A673 (cell line): ENCODE measurements at regions not wholly inside any gene's neighbourhood (a gene's known extent, or its start where the extent isn't known, plus 50 kb on each side); places are given as distances from the start of the nearest gene placed in this dataset.

Experiments used
- BruUV-seq: library from RNA; stranded (reverse); fragments of 400-500 nt; replicated peaks from 2 replicates; lab custom pipeline; 2021; lab: Mats Ljungman, UMichigan
- CTCF ChIA-PET: fragments of 300-600 bp; sonication (Branson Sonifier 250); formaldehyde crosslinking; loops from one replicate; lab custom pipeline; 2022; ENCODE audit warnings: antibody characterized with exemption; lab: Charles Lee
- POLR2A ChIA-PET: fragments of 300-600 bp; sonication (Branson Sonifier 250); formaldehyde crosslinking; loops from one replicate; lab custom pipeline; 2022; ENCODE audit warnings: antibody characterized with exemption; ENCODE audit not compliant: low non-redundant PET; lab: Charles Lee
- DNase-seq: peaks from one replicate; pipeline ENCODE4 v3.0.0-alpha.2; 2015; ENCODE audit warnings: low spot score
- H3K27ac ChIP-seq: fragments of 200-600 bp; sonication (generic); 2 replicates; pipeline ENCODE4 v1.5.1; 2016; ENCODE audit warnings: mixed run types, low read depth, mild to moderate bottlenecking, mixed read lengths, antibody characterized with exemption, low read length; ENCODE audit not compliant: poor library complexity, severe bottlenecking
- H3K27me3 ChIP-seq: fragments of 200-600 bp; sonication (generic); replicated peaks from 2 replicates; pipeline ENCODE4 v1.6.1; 2017; ENCODE audit warnings: mixed run types, low read depth, mild to moderate bottlenecking, mixed read lengths, antibody characterized with exemption, low read length; ENCODE audit not compliant: insufficient read depth, poor library complexity
- H3K36me3 ChIP-seq: fragments of 200-600 bp; sonication (generic); 2 replicates; pipeline ENCODE4 v1.6.1; 2016; ENCODE audit warnings: mixed run types, mild to moderate bottlenecking, mixed read lengths, antibody characterized with exemption, low read length; ENCODE audit not compliant: insufficient read depth, poor library complexity, severe bottlenecking
- H3K4me1 ChIP-seq: fragments of 200-600 bp; sonication (generic); 2 replicates; pipeline ENCODE4 v1.6.1; 2017; ENCODE audit warnings: mixed run types, mild to moderate bottlenecking, mixed read lengths, antibody characterized with exemption, low read length; ENCODE audit not compliant: insufficient read depth, poor library complexity, severe bottlenecking
- H3K4me3 ChIP-seq: fragments of 200-600 bp; sonication (generic); 2 replicates; pipeline ENCODE4 v1.5.1; 2016; ENCODE audit warnings: low read depth, mixed run types, mild to moderate bottlenecking, mixed read lengths, low read length; ENCODE audit not compliant: poor library complexity, severe bottlenecking
- H3K9me3 ChIP-seq: fragments of 200-600 bp; sonication (generic); 2 replicates; pipeline ENCODE4 v1.6.1; 2016; ENCODE audit warnings: mixed run types, low read depth, mild to moderate bottlenecking, mixed read lengths, antibody characterized with exemption, low read length; ENCODE audit not compliant: poor library complexity, severe bottlenecking
- CTCF ChIP-seq: fragments of 300-800, 200-600 bp; sonication (generic); conservative IDR thresholded peaks from 2 replicates; pipeline ENCODE4 v1.5.1; 2017; ENCODE audit warnings: low read depth, mild to moderate bottlenecking, antibody characterized with exemption, low read length, moderate library complexity, mixed read lengths
- EZH2 ChIP-seq: fragments of 200-600 bp; sonication (generic); IDR thresholded peaks from 2 replicates; pipeline ENCODE4 v1.6.1; 2017; ENCODE audit warnings: borderline replicate concordance, low read depth, mild to moderate bottlenecking, mixed read lengths, antibody characterized with exemption, low read length; ENCODE audit not compliant: poor library complexity, severe bottlenecking
- intact Hi-C: fragments of 100-400 bp; cut with micrococcal nuclease; formaldehyde crosslinking; loops from one replicate; pipeline ENCODE4 v1.10.0; 2022; ENCODE audit not compliant: unreplicated experiment

GRCh38 chr9:131809941-131810344, 70.1 kb upstream of the RAPGEF1 start:
- Histone ChIP-seq H3K9me3 (no peaks in the 10 kb centered on the region), H3K4me1 (no peaks in the 10 kb centered on the region), H3K27ac (no peak overlapping the region), H3K36me3 (no peaks in the 10 kb centered on the region), H3K27me3 (peaks cover 19% of the 10 kb centered on the region), H3K4me3 (no peak overlapping the region)
- no peak for DNase-seq
- no peak for TF ChIP-seq EZH2
- TF ChIP-seq CTCF, result no peak
- CTCF ChIA-PET, result no interaction called here
- POLR2A ChIA-PET, result interaction anchor here (0.6 kb wide), 1 partner anchor 623 kb away, joined by 8 read pairs; no protein-coding TSS in a partner anchor
- BruUV-seq, result no TSS peak
- intact Hi-C loops, result no loop called here

GRCh38 chr9:131808291-131808690, 68.4 kb upstream of the RAPGEF1 start:
- H3K9me3 ChIP-seq, result no peaks in the 10 kb centered on the region
- no peak overlapping the region for H3K27ac ChIP-seq
- no peak for TF ChIP-seq EZH2
- TF ChIP-seq CTCF, result no peak
- peaks cover 19% of the 10 kb centered on the region for H3K27me3 ChIP-seq
- no peaks in the 10 kb centered on the region for H3K36me3 ChIP-seq
- ChIA-PET CTCF (no interaction called here), POLR2A (no interaction called here)
- H3K4me1 ChIP-seq, result no peaks in the 10 kb centered on the region
- no peak overlapping the region for H3K4me3 ChIP-seq
- intact Hi-C loops, result no loop called here
- DNase-seq, result no peak
- no TSS peak for BruUV-seq

- no peaks in the 10 kb centered on the region for H3K36me3 ChIP-seq
- no peak for DNase-seq
- H3K4me3 ChIP-seq, result no peak overlapping the region
- H3K27ac ChIP-seq, result no peak overlapping the region
- ChIA-PET CTCF (no interaction called here), POLR2A (no interaction called here)
- BruUV-seq, result no TSS peak
- intact Hi-C loops, result no loop called here
- H3K4me1 ChIP-seq, result no peaks in the 10 kb centered on the region
- TF ChIP-seq CTCF (no peak), EZH2 (no peak)
- H3K9me3 ChIP-seq, result no peaks in the 10 kb centered on the region
- H3K27me3 ChIP-seq, result peaks cover 26% of the 10 kb centered on the region
These were observed 67.5 kb upstream of the RAPGEF1 start for GRCh38 chr9:131807144-131807983.
